GM12874 (cell line): ENCODE measurements at regions not wholly inside any gene's neighbourhood (a gene's known extent, or its start where the extent isn't known, plus 50 kb on each side); places are given as distances from the start of the nearest gene placed in this dataset.

Experiments
- CTCF ChIP-seq: IDR thresholded peaks from 2 replicates; pipeline ENCODE4 v1.5.1; 2011; ENCODE audit warnings: low read depth, mild to moderate bottlenecking, control low read depth, low read length, moderate library complexity; ENCODE audit not compliant: insufficient read depth

- TF ChIP-seq CTCF = no peak
These were observed 407.8 kb upstream of the PDE3A start for GRCh38 chr12:19960527-19960926.

GRCh38 chr12:19962192-19962591 lies 406.1 kb upstream of the PDE3A start:
- TF ChIP-seq CTCF = no peak

GRCh38 chr12:19963972-19964371 lies 404.4 kb upstream of the PDE3A start:
- TF ChIP-seq CTCF = no peak

- no peak for TF ChIP-seq CTCF
These were observed 403.8 kb upstream of the PDE3A start for GRCh38 chr12:19964549-19964948.

GRCh38 chr12:19965196-19966038 lies 402.9 kb upstream of the PDE3A start:
- TF ChIP-seq CTCF = no peak

GRCh38 chr12:19967001-19967400 lies 401.3 kb upstream of the PDE3A start:
- TF ChIP-seq CTCF = no peak

GRCh38 chr12:19967431-19967830 lies 400.9 kb upstream of the PDE3A start:
- TF ChIP-seq CTCF = no peak

- TF ChIP-seq CTCF = no peak
These were observed 398.2 kb upstream of the PDE3A start for GRCh38 chr12:19970116-19970515.
